Inflammatory macrophage (primary cell): ENCODE measurements at regions not wholly inside any gene's neighbourhood (a gene's known extent, or its start where the extent isn't known, plus 50 kb on each side); places are given as distances from the start of the nearest gene placed in this dataset.
"Not testable (repeated sequence)": the region's sequence is repeated elsewhere in the genome, so short reads cannot be mapped to it uniquely, and the experiment has no call there.

Source experiments
- DNase-seq, 2 donors: peaks; one replicate each; pipeline ENCODE4 v3.0.0-alpha.2; 2020 to 2022

GRCh38 chr9:71504636-71505035 lies 263.7 kb downstream of the CEMIP2 start:
- no peak for DNase-seq

- no peak for DNase-seq
Measured at GRCh38 chr9:71498691-71499090, 269.6 kb downstream of the CEMIP2 start.

- no peak for DNase-seq
Measured at GRCh38 chr9:71490810-71491209, 277.5 kb downstream of the CEMIP2 start.

DNA sequence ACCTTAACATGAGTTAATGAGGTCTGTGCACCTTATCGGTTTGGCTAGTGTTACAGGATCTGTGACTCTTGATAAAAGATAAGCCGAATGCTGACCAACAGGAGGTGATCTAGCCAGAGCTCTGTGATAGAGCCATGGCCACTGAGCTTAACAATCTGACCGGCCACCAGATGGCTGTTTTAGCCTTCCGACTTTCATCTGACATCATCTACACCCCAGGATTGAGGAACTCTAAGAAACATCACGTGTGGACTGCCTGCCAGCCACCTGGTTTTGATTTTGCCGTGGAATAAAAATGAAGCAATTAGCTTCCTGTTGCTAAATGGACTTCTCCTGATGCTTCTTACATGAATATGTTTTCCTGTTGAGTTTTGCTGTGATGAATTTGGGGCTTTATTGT lies 281.3 kb downstream of the CEMIP2 start:
- DNase-seq: peak in 1 of 2 donors; percentile 39

GRCh38 chr9:71485326-71485725 lies 283.0 kb downstream of the CEMIP2 start:
- DNase-seq: no peak

DNA sequence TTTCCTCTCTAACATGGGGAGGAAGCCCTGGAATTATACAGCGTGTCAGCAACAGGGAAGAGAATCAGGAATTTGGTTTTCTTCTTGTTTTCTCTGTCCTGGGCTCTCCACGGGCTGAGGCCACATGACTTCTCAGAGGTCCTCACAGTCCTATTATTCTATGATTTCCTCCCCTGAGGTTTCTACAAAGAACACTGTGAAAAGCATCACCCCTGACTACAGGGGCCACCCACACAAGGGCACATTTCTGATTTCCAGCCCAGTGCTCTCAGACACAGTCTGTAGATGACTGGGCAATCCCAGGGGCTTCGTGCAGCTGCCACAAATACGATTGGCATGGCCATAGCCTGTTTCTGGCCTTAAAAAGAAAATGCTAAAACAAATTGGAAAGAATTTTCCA lies 284.9 kb downstream of the CEMIP2 start:
- DNase-seq: no peak

- DNase-seq: no peak
Measured at GRCh38 chr9:71479621-71480020, 288.7 kb downstream of the CEMIP2 start.

- DNase-seq: no peak
Measured at GRCh38 chr9:71472400-71472799, 295.9 kb downstream of the CEMIP2 start.

DNA sequence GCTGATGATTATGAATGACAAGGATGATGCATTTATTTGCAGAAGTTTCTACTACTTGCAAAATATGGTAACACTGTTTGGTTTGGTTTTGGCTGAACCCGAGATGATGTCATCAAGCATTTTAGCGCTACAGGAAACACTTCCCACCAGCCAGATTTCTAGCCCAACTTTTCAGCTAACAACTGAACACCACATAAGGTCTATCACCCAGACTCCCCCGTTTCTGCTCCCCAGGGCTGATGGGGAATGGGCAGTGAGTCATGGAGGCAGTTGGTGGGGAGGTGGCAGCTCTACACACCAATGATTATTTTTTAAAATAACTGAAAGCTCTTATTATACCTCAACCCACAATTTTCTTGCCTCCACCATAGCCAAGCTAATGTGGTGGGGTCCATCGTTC lies 302.9 kb downstream of the CEMIP2 start:
- DNase-seq: no peak

DNA sequence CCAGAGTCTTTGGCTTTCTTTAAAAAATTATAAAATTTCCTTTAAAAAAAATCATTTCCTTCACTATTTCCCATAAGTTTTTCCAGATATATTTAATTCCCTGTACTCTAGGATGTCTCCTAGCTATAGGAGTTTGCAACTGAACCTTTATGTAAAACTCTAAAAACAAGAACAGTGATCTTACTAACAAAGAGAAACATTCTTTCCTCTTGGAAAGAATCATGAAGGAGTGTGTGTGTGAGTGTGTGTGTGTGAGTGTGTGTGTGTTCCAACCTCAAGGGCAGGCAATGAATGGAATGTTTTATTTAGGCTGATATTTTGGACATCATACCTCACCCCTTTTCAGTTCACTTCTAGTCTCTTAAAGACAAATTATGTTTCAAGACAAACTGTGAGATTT lies 309.2 kb downstream of the CEMIP2 start:
- no peak for DNase-seq

DNA sequence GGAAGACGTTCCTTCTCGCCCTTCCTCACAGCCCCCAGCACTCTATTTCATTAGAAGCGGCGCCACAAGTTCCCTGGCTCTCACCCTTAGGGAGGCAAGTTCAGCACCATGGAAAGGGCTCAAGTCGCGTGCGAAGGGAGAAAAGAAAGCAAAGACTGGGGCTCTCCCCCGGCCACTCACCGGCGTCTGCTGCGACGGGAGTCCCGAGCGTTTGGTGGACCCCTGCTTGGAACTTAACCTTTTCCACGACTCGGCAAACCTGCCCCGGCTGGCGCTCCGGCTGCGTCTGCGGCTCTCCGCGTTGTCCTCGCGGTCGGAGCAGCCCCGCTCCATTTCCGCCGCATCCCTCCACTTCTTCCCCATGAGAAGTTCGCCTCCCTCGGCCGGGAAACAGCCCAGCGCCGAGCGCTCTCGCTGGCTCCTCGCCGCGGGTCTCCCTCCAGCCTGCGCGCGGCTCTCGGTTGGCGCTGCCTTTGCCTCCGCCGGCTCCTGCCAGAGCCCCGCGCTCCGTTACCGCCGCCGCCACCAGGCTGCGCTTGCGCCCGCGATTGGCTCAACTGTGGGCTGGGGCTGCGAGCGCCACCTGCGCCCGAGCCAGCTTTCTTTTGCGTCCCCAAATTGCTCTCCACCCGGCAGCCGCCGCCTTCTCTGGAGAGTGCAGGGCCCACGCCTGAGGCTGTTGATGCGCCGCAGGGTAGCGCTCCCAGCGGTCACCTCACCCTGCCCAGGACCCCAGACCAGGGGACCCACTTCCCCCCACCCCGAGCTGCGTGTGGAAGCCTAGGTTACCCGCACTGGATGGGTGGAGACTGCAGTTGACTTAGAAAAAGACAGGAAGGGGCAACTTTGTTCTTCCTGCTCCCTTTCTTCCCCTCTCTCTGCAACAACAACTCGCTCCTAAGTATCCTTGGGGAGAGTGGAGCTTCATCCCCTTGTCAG lies 321.6 kb downstream of the CEMIP2 start:
- peak in 1 of 2 donors; percentile 6 for DNase-seq

- DNase-seq: no peak
Measured at GRCh38 chr9:71446106-71446472, 322.2 kb downstream of the CEMIP2 start.

- DNase-seq: no peak
Measured at GRCh38 chr9:71442937-71443336, 321.5 kb upstream of the TRPM3 start.

DNA sequence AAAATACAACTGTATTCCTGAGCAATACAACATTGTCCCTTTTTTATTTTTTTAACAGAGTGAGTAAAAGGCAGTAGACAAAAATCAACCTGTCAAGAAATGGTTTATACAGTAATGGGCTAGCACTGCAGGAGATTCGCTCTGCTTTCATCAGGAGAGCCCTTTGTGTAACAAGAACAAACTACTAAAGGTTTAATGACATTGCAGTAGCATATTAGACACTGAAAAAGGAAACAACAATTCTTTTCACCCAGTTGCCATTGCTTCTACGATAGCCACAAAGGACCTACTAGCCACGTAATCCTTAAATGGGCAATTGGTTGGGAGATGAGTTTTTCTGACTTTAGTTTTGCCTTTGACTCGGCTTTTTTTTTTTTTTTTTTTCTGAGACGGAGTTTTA lies 319.8 kb upstream of the TRPM3 start:
- DNase-seq: no peak

GRCh38 chr9:71431931-71432330 lies 310.5 kb upstream of the TRPM3 start:
- no peak for DNase-seq

- not testable (repeated sequence) for DNase-seq
Measured at GRCh38 chr9:71407341-71407740, 285.9 kb upstream of the TRPM3 start.

GRCh38 chr9:71403106-71403505 lies 281.7 kb upstream of the TRPM3 start:
- no peak for DNase-seq

DNA sequence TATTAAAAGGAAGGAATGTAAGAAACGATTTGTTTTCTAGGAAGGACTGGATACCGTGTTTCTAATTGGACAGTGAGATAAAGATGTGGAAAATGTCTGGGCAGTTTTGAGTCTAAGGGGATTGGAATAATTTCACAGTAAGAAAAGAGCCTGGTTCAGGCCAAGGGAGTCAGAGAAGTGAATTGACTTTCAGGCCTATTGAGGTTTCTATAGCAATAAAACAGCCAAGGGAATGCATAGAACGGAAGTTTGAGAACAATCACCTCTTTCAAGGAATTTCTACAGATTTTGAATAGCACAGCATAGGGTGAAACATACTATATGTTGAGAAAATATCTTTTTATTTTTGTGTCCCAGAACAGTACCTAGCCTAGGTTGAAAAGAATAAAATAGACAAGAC lies 271.6 kb upstream of the TRPM3 start:
- no peak for DNase-seq

- DNase-seq: no peak
Measured at GRCh38 chr9:71384343-71384742, 262.9 kb upstream of the TRPM3 start.

GRCh38 chr9:71383308-71383940 lies 262.0 kb upstream of the TRPM3 start:
- DNase-seq: no peak

GRCh38 chr9:71368157-71368556 lies 246.7 kb upstream of the TRPM3 start:
- DNase-seq: no peak

DNA sequence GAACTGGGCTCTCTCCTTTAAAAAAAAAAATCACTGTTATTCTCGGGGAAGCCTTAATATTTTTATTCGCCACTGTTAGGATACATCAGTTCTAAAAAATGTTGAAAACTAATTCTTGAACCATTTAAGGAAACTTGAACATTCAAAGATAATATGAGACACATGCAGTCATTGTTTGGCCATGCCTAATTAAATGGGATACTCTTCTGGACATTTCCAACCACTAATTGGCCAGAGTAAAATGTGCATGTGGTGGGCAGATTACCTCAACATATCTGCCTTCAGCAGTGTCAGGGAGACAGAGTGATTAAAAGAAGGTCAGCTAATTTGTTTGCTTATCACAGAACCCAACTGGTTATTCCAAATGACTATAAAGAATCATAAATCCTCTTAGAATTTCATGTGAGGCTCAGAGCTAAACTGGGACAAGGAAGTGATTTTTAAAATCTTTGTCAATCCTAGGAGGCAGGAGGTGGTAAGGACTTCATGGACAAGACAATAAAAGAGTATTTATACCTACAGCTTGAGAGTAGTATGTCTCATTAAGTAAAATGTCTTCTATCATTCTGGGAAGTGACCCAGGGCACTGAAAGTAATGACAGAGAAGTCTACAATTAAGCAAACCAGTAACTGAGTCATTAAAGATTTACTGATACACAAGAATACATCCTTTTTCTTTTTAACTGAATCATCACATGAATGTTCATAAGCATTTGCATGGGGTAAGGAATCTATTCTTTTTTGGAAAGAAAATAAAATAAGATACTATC lies 242.9 kb upstream of the TRPM3 start:
- DNase-seq: no peak

- DNase-seq: no peak
Measured at GRCh38 chr9:71363286-71363961, 242.0 kb upstream of the TRPM3 start.
